ENCODE measurements at regions not wholly inside any gene's neighbourhood (a gene's known extent, or its start where the extent isn't known, plus 50 kb on each side); places are given as distances from the start of the nearest gene placed in this dataset.

GRCh38 chr16:5396880-5397279, 299.3 kb upstream of the EEF2KMT start:
- no peaks in the 10 kb centered on the region for H4K20me1 ChIP-seq (ENCODE audit: insufficient read depth, low read length)
- CTCF ChIA-PET = no interaction called here
- no peak overlapping the region for H4K91ac ChIP-seq (ENCODE audit: insufficient read depth, low read depth, low read length)
- no peak overlapping the region for H3K4ac ChIP-seq (ENCODE audit: low read depth, low read length)
- H3K23ac ChIP-seq (ENCODE audit: low read depth, low read length) = no peak overlapping the region
- dilution Hi-C loops (cut with HindIII; ENCODE audit: low sequenced_read_pairs, unreplicated experiment) (no loop called here), intact Hi-C loops (cut with micrococcal nuclease) (no loop called here), in situ Hi-C loops (cut with MboI; ENCODE audit: low sequenced_read_pairs) (no loop called here)
- no peaks in the 10 kb centered on the region for H3K4me1 ChIP-seq (ENCODE audit: control insufficient read depth, insufficient read depth, low read length)
- no peaks in the 10 kb centered on the region for H3K27me3 ChIP-seq (ENCODE audit: control insufficient read depth, insufficient read depth, low read length)
- no peak overlapping the region for H3K56ac ChIP-seq (ENCODE audit: extremely low read depth, insufficient read depth, low read length)
- ATAC-seq (ENCODE audit: low read depth) (no peak), DNase-seq (no peak)
- no peak overlapping the region for H2BK5ac ChIP-seq (ENCODE audit: low read depth, low read length, poor library complexity, severe bottlenecking)
- TF ChIP-seq RCOR1 (IDR thresholded peaks at IDR 0.05; ENCODE audit: insufficient replicate concordance, low read length) (no peak), BHLHE40 (IDR thresholded peaks at IDR 0.05; ENCODE audit: low read depth, low read length) (no peak), MAFK (IDR thresholded peaks at IDR 0.05; ENCODE audit: low read depth, low read length) (no peak), RFX5 (IDR thresholded peaks at IDR 0.05; ENCODE audit: low read depth, low read length) (no peak), FOS (IDR thresholded peaks at IDR 0.05; ENCODE audit: low read depth, low read length) (no peak), MXI1 (IDR thresholded peaks at IDR 0.05; ENCODE audit: borderline replicate concordance, low read depth, low read length) (no peak), SMC3 (IDR thresholded peaks at IDR 0.05; ENCODE audit: low read depth, low read length) (no peak), USF2 (IDR thresholded peaks at IDR 0.05; ENCODE audit: low read depth, low read length) (no peak), ELK1 (IDR thresholded peaks at IDR 0.05; ENCODE audit: borderline replicate concordance, low read depth, low read length) (no peak), CHD1 (IDR thresholded peaks at IDR 0.05; ENCODE audit: low read depth, low read length) (no peak), RAD21 (IDR thresholded peaks at IDR 0.05; ENCODE audit: low read length) (no peak), NFE2L2 (IDR thresholded peaks at IDR 0.05; ENCODE audit: low read depth, low read length) (no peak), CEBPB (IDR thresholded peaks at IDR 0.05; ENCODE audit: low read depth, low read length) (no peak), POLR2A (IDR thresholded peaks at IDR 0.05; ENCODE audit: low read depth, low read length) (no peak), MAZ (IDR thresholded peaks at IDR 0.05; ENCODE audit: borderline replicate concordance, low read depth, low read length) (no peak), CTCF (conservative IDR thresholded peaks at IDR 0.05; ENCODE audit: low read depth, low read length) (no peak)
- H2AK5ac ChIP-seq (ENCODE audit: low read depth, low read length) = no peak overlapping the region
- H3K4me3 ChIP-seq (ENCODE audit: insufficient read depth, low read depth, low read length) = no peak overlapping the region
- H3K9ac ChIP-seq (ENCODE audit: low read depth, low read length) = no peak overlapping the region
- no peak overlapping the region for H2BK20ac ChIP-seq (ENCODE audit: low read depth, low read length)
- H3K9me3 ChIP-seq (ENCODE audit: control insufficient read depth, insufficient read depth, low read length) = peaks cover 27% of the 10 kb centered on the region
- H3K27ac ChIP-seq (ENCODE audit: insufficient read depth, low read length) = no peak overlapping the region
- H2AK9ac ChIP-seq (replicated peaks; ENCODE audit: low read depth, low read length, poor library complexity) = no peak overlapping the region
- POLR2A ChIA-PET (ENCODE audit: unreplicated experiment) = no interaction called here
- H2AFZ ChIP-seq (replicated peaks; ENCODE audit: low read length, poor library complexity) = no peak overlapping the region
- H4K5ac ChIP-seq (ENCODE audit: low read depth, low read length) = no peak overlapping the region
- no TSS peak for BruUV-seq (replicated peaks)
- H3K36me3 ChIP-seq (ENCODE audit: control insufficient read depth, insufficient read depth, low read length) = no peaks in the 10 kb centered on the region
- no peaks in the 10 kb centered on the region for H3K79me1 ChIP-seq (ENCODE audit: low read depth in 1 of 2, low read length in 2 of 2)
- no peak overlapping the region for H4K8ac ChIP-seq (ENCODE audit: low read depth in 2 of 2, low read length in 2 of 2)
- no CpG with 5 or more reads among the region's 1 CpG for WGBS, 2 experiments (ENCODE audit: extremely low coverage in 2 of 2, insufficient read length in 1 of 2)
- no peak overlapping the region for H3K14ac ChIP-seq (replicated peaks; ENCODE audit: low read depth, low read length)
- H3K18ac ChIP-seq (ENCODE audit: low read depth, low read length) = no peak overlapping the region
- no peaks in the 10 kb centered on the region for H3K9me1 ChIP-seq (ENCODE audit: insufficient read depth, low read length)
- H2BK15ac ChIP-seq (ENCODE audit: low read depth, low read length) = no peak overlapping the region
- H2BK120ac ChIP-seq (ENCODE audit: low read depth, low read length) = no peak overlapping the region
- no peak overlapping the region for H3K4me2 ChIP-seq (ENCODE audit: low read depth, low read length)
